ENCODE measurements at regions not wholly inside any gene's neighbourhood (a gene's known extent, or its start where the extent isn't known, plus 50 kb on each side); places are given as distances from the start of the nearest gene placed in this dataset.

GRCh38 chr11:101401245-101401644, 182.6 kb downstream of the TRPC6 start:
- H3K4me1 Mint-ChIP-seq: no peaks in the 10 kb centered on the region
- CTCF ChIA-PET (ENCODE audit: partially characterized antibody): no interaction called here
- H3K36me3 Mint-ChIP-seq: no peaks in the 10 kb centered on the region
- no peaks in the 10 kb centered on the region for H3K4me1 ChIP-seq (ENCODE audit: insufficient read depth, low read length)
- H3K4me3 ChIP-seq (ENCODE audit: low read length in 2 of 2): no peak overlapping the region
- H3K36me3 ChIP-seq (ENCODE audit: insufficient read depth, low read length): no peaks in the 10 kb centered on the region
- intact Hi-C loops (cut with micrococcal nuclease): no loop called here
- no peaks in the 10 kb centered on the region for H3K27me3 ChIP-seq (ENCODE audit: insufficient read depth, low read length)
- no peak for DNase-seq
- POLR2A ChIA-PET (ENCODE audit: partially characterized antibody): no interaction called here
- no peaks in the 10 kb centered on the region for H3K9me3 ChIP-seq (ENCODE audit: control insufficient read depth in 1 of 2, low read length in 2 of 2)
- no peak overlapping the region for H3K4me3 Mint-ChIP-seq
- no peaks in the 10 kb centered on the region for H3K27me3 Mint-ChIP-seq
- no peak overlapping the region for H3K27ac Mint-ChIP-seq
- H3K9me3 Mint-ChIP-seq: peaks cover under 1 to 23% (median 11%) of the 10 kb centered on the region in 8 donors
- no peak overlapping the region for H3K27ac ChIP-seq (ENCODE audit: low read depth, low read length)

DNA sequence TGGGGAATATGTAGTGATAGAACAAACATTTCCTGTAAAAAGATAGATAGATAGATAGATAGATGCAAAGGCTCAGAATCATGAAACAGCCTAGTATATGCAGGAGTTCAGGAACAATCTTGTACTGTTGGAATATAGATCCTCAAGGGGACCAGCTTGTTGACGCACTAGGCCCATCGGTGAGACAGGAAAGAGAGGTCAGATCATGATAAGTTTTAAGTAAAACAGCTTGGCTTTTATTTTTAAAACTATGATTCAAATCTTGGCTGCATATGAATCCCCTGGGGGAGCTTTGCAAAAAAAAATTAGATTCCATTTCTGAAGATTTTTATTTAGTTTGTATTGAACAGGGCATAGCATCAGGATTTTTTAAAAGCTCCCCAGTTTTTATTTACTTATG, 185.8 kb downstream of the TRPC6 start:
- Histone ChIP-seq H3K4me1 (ENCODE audit: insufficient read depth, low read length) (no peaks in the 10 kb centered on the region), H3K27ac (ENCODE audit: low read depth, low read length) (no peak overlapping the region), H3K27me3 (ENCODE audit: insufficient read depth, low read length) (no peaks in the 10 kb centered on the region), H3K36me3 (ENCODE audit: insufficient read depth, low read length) (no peaks in the 10 kb centered on the region), H3K4me3 (ENCODE audit: low read length in 2 of 2) (no peak overlapping the region), H3K9me3 (ENCODE audit: control insufficient read depth in 1 of 2, low read length in 2 of 2) (no peaks in the 10 kb centered on the region)
- intact Hi-C loops (cut with micrococcal nuclease): no loop called here
- Mint-ChIP-seq H3K27ac (no peak overlapping the region), H3K4me3 (no peak overlapping the region), H3K27me3 (no peaks in the 10 kb centered on the region), H3K9me3 (peaks cover 2 to 32% (median 21%) of the 10 kb centered on the region in 8 donors), H3K4me1 (no peaks in the 10 kb centered on the region), H3K36me3 (no peaks in the 10 kb centered on the region)
- DNase-seq: no peak
- POLR2A ChIA-PET (ENCODE audit: partially characterized antibody): no interaction called here
- CTCF ChIA-PET (ENCODE audit: partially characterized antibody): no interaction called here

GRCh38 chr11:101390539-101390938, 193.3 kb downstream of the TRPC6 start:
- no peaks in the 10 kb centered on the region for H3K9me3 ChIP-seq (ENCODE audit: control insufficient read depth in 1 of 2, low read length in 2 of 2)
- Mint-ChIP-seq H3K4me1 (no peaks in the 10 kb centered on the region), H3K27ac (no peak overlapping the region), H3K9me3 (peaks cover 1 to 11% (median 5%) of the 10 kb centered on the region in 8 donors), H3K4me3 (no peak overlapping the region), H3K36me3 (no peaks in the 10 kb centered on the region), H3K27me3 (no peaks in the 10 kb centered on the region)
- no peak overlapping the region for H3K27ac ChIP-seq (ENCODE audit: low read depth, low read length)
- no peaks in the 10 kb centered on the region for H3K4me1 ChIP-seq (ENCODE audit: insufficient read depth, low read length)
- H3K27me3 ChIP-seq (ENCODE audit: insufficient read depth, low read length): no peaks in the 10 kb centered on the region
- ChIA-PET CTCF (ENCODE audit: partially characterized antibody) (no interaction called here), POLR2A (ENCODE audit: partially characterized antibody) (no interaction called here)
- H3K4me3 ChIP-seq (ENCODE audit: low read length in 2 of 2): no peak overlapping the region
- H3K36me3 ChIP-seq (ENCODE audit: insufficient read depth, low read length): no peaks in the 10 kb centered on the region
- DNase-seq: no peak
- intact Hi-C loops (cut with micrococcal nuclease): no loop called here

DNA sequence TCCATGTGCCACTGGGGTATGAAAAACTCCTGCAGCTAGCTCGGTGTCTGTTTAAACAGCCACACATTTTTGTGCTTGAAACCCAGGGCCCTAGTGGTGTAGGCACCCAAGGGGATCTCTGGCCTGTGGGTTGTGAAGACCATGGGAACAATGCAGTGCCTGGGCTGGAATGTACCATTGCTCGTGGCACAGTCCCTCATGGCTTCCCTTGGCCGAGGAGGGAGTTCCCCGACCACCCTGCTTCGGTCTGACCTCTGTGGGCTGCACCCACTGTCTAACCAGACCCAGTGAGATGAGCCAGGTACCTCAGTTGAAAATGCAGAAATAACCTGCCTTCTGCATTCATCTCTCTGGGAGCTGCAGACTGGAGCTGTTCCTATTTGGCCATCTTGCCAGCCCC, 214.0 kb downstream of the TRPC6 start:
- no peaks in the 10 kb centered on the region for H3K27me3 ChIP-seq (ENCODE audit: insufficient read depth, low read length)
- H3K4me1 ChIP-seq (ENCODE audit: insufficient read depth, low read length): no peaks in the 10 kb centered on the region
- no peak for DNase-seq
- H3K27ac ChIP-seq (ENCODE audit: low read depth, low read length): no peak overlapping the region
- Mint-ChIP-seq H3K4me3 (no peak overlapping the region), H3K27ac (no peak overlapping the region), H3K9me3 (peaks cover 7 to 28% (median 14%) of the 10 kb centered on the region in 8 donors), H3K4me1 (no peaks in the 10 kb centered on the region), H3K27me3 (no peaks in the 10 kb centered on the region), H3K36me3 (no peaks in the 10 kb centered on the region)
- intact Hi-C loops (cut with micrococcal nuclease): no loop called here
- H3K9me3 ChIP-seq (ENCODE audit: control insufficient read depth in 1 of 2, low read length in 2 of 2): no peaks in the 10 kb centered on the region
- no peaks in the 10 kb centered on the region for H3K36me3 ChIP-seq (ENCODE audit: insufficient read depth, low read length)
- CTCF ChIA-PET (ENCODE audit: partially characterized antibody): no interaction called here
- POLR2A ChIA-PET (ENCODE audit: partially characterized antibody): no interaction called here
- H3K4me3 ChIP-seq (ENCODE audit: low read length in 2 of 2): no peak overlapping the region

GRCh38 chr11:101363706-101364275, 220.0 kb downstream of the TRPC6 start:
- no peaks in the 10 kb centered on the region for H3K36me3 Mint-ChIP-seq
- ChIA-PET CTCF (ENCODE audit: partially characterized antibody) (no interaction called here), POLR2A (ENCODE audit: partially characterized antibody) (no interaction called here)
- Histone ChIP-seq H3K27me3 (ENCODE audit: insufficient read depth, low read length) (no peaks in the 10 kb centered on the region), H3K9me3 (ENCODE audit: control insufficient read depth in 1 of 2, low read length in 2 of 2) (no peaks in the 10 kb centered on the region), H3K4me1 (ENCODE audit: insufficient read depth, low read length) (no peaks in the 10 kb centered on the region), H3K4me3 (ENCODE audit: low read length in 2 of 2) (no peak overlapping the region), H3K36me3 (ENCODE audit: insufficient read depth, low read length) (no peaks in the 10 kb centered on the region), H3K27ac (ENCODE audit: low read depth, low read length) (no peak overlapping the region)
- H3K27ac Mint-ChIP-seq: no peak overlapping the region
- intact Hi-C loops (cut with micrococcal nuclease): no loop called here
- H3K4me1 Mint-ChIP-seq: no peaks in the 10 kb centered on the region
- H3K4me3 Mint-ChIP-seq: no peak overlapping the region
- no peaks in the 10 kb centered on the region for H3K27me3 Mint-ChIP-seq
- no peak for DNase-seq
- H3K9me3 Mint-ChIP-seq: peaks cover 5 to 36% (median 13%) of the 10 kb centered on the region in 8 donors

- Mint-ChIP-seq H3K4me1 (no peaks in the 10 kb centered on the region), H3K4me3 (no peak overlapping the region), H3K27me3 (no peaks in the 10 kb centered on the region), H3K36me3 (no peaks in the 10 kb centered on the region), H3K27ac (no peak overlapping the region), H3K9me3 (peaks cover 5 to 30% (median 9%) of the 10 kb centered on the region in 8 donors)
- Histone ChIP-seq H3K27me3 (ENCODE audit: insufficient read depth, low read length) (no peaks in the 10 kb centered on the region), H3K9me3 (ENCODE audit: control insufficient read depth in 1 of 2, low read length in 2 of 2) (no peaks in the 10 kb centered on the region), H3K27ac (ENCODE audit: low read depth, low read length) (no peak overlapping the region), H3K36me3 (ENCODE audit: insufficient read depth, low read length) (no peaks in the 10 kb centered on the region), H3K4me1 (ENCODE audit: insufficient read depth, low read length) (no peaks in the 10 kb centered on the region), H3K4me3 (ENCODE audit: low read length in 2 of 2) (no peak overlapping the region)
- DNase-seq: no peak
- ChIA-PET POLR2A (ENCODE audit: partially characterized antibody) (no interaction called here), CTCF (ENCODE audit: partially characterized antibody) (no interaction called here)
- intact Hi-C loops (cut with micrococcal nuclease): no loop called here
These were observed 221.2 kb downstream of the TRPC6 start for GRCh38 chr11:101362643-101363042.

DNA sequence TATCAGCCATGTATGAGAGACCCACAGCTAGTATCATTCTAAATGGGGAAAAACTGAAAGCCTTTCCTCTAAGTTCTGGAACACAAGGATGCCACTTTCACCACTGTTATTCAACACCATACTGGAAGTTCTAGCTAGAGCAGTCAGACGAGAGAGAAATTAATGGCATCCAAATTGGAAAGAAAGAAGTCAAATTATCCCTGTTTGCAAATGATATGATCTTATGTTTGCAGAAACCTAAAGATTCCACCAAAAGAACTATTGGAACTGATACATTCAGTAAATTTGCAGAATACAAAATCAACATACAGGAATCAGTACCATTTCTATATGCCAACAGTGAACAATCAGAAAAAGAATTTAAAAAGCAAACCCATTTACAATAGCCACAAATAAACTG, 226.0 kb downstream of the TRPC6 start:
- Histone ChIP-seq H3K36me3 (ENCODE audit: insufficient read depth, low read length) (no peaks in the 10 kb centered on the region), H3K4me3 (ENCODE audit: low read length in 2 of 2) (no peak overlapping the region), H3K4me1 (ENCODE audit: insufficient read depth, low read length) (no peaks in the 10 kb centered on the region), H3K9me3 (ENCODE audit: control insufficient read depth in 1 of 2, low read length in 2 of 2) (no peaks in the 10 kb centered on the region), H3K27ac (ENCODE audit: low read depth, low read length) (no peak overlapping the region), H3K27me3 (ENCODE audit: insufficient read depth, low read length) (no peaks in the 10 kb centered on the region)
- Mint-ChIP-seq H3K36me3 (no peaks in the 10 kb centered on the region), H3K9me3 (peaks cover 0 to 19% (median 7%) of the 10 kb centered on the region in 8 donors), H3K27me3 (no peaks in the 10 kb centered on the region), H3K27ac (no peak overlapping the region), H3K4me1 (no peaks in the 10 kb centered on the region), H3K4me3 (no peak overlapping the region)
- CTCF ChIA-PET (ENCODE audit: partially characterized antibody): no interaction called here
- DNase-seq: no peak
- intact Hi-C loops (cut with micrococcal nuclease): no loop called here
- POLR2A ChIA-PET (ENCODE audit: partially characterized antibody): no interaction called here

- Histone ChIP-seq H3K4me1 (ENCODE audit: insufficient read depth, low read length) (no peaks in the 10 kb centered on the region), H3K27ac (ENCODE audit: low read depth, low read length) (no peak overlapping the region), H3K9me3 (ENCODE audit: control insufficient read depth in 1 of 2, low read length in 2 of 2) (no peaks in the 10 kb centered on the region), H3K27me3 (ENCODE audit: insufficient read depth, low read length) (no peaks in the 10 kb centered on the region), H3K4me3 (ENCODE audit: low read length in 2 of 2) (no peak overlapping the region), H3K36me3 (ENCODE audit: insufficient read depth, low read length) (no peaks in the 10 kb centered on the region)
- Mint-ChIP-seq H3K4me1 (no peaks in the 10 kb centered on the region), H3K9me3 (peaks cover 0 to 14% (median 8%) of the 10 kb centered on the region in 8 donors), H3K27me3 (no peaks in the 10 kb centered on the region), H3K36me3 (no peaks in the 10 kb centered on the region), H3K4me3 (no peak overlapping the region), H3K27ac (no peak overlapping the region)
- intact Hi-C loops (cut with micrococcal nuclease): no loop called here
- no peak for DNase-seq
- ChIA-PET POLR2A (ENCODE audit: partially characterized antibody) (no interaction called here), CTCF (ENCODE audit: partially characterized antibody) (no interaction called here)
These were observed 225.2 kb upstream of the PGR start for GRCh38 chr11:101354801-101355200.
